Stimulated activated CD8-positive, alpha-beta memory T cell treated with anti-CD3 and anti-CD28 coated beads, Interleukin-4, amount 100 ng/mL, for 1 hour (primary cell): ENCODE measurements at regions not wholly inside any gene's neighbourhood (a gene's known extent, or its start where the extent isn't known, plus 50 kb on each side); places are given as distances from the start of the nearest gene placed in this dataset.

ENCODE experiments used
- DNase-seq, 2 donors: peaks; one replicate each; pipeline ENCODE4 v3.0.0-alpha.2; 2020; ENCODE audit warnings: low read depth in 2 of 2, low spot score in 1 of 2

- DNase-seq: no peak
Observed at GRCh38 chr4:138669479-138670315, 345.9 kb upstream of the NOCT start.

- no peak for DNase-seq
Observed at GRCh38 chr4:138668309-138668708, 347.3 kb upstream of the NOCT start.

- DNase-seq: no peak
Observed at GRCh38 chr4:138666366-138666765, 349.2 kb upstream of the NOCT start.

- DNase-seq: no peak
Observed at GRCh38 chr4:138665851-138666250, 349.7 kb upstream of the NOCT start.

DNA sequence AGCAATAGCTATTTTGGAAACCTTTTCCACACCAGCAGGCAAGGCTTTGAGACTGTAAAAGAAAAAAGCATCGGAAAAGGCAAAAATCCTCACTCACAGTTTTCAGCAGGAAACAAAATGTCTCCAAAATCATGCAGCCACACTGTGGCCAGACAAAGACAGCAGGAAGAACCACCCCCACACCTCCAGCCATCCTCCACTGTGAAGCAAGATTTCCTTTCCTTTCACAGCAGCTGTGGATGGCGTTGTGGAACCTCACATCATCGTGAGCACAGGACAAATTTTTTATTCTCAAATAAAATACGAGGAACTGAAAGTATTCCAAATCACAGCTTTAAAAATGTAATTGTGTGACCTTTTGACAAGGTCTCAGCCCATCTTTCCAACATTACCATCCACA lies 351.7 kb upstream of the NOCT start:
- DNase-seq: no peak

DNA sequence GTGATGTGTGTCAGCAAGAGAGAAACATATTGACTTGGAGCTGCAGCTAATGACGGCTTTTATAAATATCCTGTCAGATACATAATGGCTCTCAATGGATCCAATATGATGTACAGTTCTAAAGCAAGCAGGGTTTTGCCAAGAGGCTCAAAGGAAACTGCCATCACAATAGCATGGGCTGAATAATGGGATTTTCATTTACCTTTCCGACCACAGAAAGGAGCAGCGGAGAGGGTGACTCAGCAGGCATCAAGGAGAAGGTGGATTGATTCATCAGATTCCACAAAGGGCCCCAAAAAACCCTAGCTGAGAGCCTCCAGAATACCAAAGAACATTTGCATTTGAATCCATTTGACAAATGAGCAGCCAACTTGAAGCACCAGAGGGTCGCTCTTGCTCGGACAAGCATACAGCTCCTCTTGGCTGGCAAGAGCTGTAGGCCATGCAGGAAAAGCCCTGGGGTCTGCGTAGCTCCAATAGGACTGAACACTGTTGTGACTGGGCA lies 355.7 kb upstream of the NOCT start:
- DNase-seq: no peak

DNA sequence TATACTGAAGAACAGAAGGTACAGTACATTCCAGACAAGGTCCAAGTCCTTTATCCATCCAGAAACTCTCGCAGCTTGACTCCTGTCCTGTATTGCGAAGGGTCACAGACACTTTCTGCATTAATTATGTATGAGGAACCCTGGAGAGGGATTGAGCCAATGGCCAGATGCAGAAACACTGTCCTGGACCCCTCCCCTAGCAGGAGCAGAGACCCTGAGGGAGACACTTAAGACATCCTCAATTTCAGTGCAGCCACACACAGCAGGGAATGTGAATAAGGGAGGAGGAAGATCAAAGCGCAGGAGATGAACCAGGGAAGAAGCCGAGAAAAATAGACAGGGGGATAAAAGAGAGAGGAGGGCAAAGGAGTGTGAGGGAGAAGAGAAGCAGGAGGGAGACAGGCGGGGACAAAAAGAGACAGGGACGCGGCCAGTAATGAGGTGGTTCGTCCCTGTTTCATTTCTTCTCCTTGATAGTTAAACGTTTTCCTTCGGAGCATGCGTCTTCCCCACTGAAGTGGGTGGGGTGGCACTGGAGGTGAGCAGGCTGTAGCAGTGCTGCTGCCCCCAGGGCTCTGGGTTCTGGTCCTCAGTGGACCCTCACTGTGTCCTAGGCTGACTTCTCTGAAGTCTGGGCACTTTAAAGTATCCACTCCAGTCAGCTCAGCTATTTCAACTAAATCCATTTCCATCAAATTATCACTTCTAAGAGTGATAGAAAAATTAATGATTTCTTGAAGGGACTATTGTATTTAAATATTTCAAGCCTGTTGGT lies 356.4 kb upstream of the NOCT start:
- DNase-seq: no peak

DNA sequence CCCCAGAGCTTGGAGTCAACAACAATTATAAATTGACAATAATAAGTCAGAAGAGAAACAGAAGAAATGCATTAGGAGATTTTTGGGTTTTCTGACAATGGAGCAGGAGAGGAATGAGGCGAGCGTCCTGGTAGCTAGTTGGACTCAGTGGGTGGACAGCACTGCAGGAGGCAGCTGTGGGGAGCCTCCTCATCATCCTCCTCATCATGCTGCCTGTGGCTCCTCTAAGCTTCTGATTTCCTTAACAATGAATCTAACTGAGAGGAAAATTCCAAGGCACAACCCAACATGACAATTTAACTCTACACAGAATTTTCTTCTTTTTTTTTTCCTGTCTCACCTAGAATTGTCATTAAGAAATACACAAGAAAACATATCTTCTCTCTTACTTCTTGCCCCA lies 357.1 kb upstream of the NOCT start:
- DNase-seq: no peak

DNA sequence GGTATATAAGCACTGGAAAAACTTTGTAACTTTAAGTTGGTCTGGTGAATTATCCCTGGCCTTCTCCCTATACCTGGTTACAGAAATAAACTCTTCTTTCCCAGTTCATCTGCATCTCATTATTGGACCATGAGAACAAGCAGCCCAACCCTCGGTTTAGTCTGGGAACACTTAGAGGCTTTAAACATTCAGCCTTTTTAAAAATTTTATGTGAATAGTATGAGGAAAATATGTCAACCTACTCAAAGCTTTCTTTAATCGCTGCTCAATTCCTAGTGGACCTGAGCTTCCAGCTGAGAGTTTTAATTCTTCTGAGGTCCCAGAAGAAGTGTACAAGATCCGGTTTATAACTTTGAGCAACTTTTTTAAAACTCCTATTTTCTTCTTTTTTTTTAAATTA lies 358.6 kb upstream of the NOCT start:
- DNase-seq: no peak

DNA sequence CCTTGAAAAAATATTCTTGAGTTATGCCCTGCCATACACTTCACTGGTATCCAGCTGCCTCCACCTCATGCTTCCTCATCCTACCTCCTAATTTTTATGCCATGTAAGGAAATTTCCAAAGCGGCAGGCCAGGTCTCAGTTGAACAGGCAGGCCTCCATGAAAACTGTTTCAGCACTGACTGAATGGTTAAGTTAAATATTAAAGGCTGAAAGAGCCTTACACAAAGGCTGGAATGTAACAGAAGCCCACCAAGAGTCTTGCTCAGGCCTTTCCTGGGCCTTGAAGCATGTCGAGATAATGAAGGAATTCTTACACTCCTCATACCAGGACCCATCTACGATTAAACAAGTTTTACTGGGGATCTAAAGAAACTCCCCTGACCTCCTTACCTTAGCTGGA lies 359.6 kb upstream of the NOCT start:
- DNase-seq: no peak

- DNase-seq: no peak
Observed at GRCh38 chr4:138655286-138655685, 360.3 kb upstream of the NOCT start.

GRCh38 chr4:138650929-138651448 lies 364.6 kb upstream of the NOCT start:
- DNase-seq: no peak

- no peak for DNase-seq
Observed at GRCh38 chr4:138650495-138650894, 365.1 kb upstream of the NOCT start.

- DNase-seq: no peak
Observed at GRCh38 chr4:138647433-138647832, 368.1 kb upstream of the NOCT start.

GRCh38 chr4:138646383-138646782 lies 369.2 kb upstream of the NOCT start:
- no peak for DNase-seq

- DNase-seq: no peak
Observed at GRCh38 chr4:138645289-138645688, 370.3 kb upstream of the NOCT start.

DNA sequence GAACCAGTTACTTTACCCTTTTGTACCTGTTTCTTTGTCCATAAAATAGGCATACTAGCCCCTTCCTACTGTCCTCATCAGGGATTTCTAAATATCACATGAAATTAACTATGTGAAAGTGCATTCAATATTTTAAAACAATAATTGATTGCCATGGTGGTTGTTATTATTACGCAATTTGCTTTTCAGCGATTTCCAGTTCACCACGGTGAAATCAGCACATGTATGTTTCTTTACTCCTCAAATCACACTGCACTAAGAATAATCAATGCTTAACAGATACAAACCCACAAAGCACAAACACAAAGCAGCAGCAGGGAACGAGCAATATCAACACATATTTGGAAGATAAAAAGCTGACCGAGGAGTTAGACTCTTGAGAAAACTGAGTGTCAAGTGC lies 371.3 kb upstream of the NOCT start:
- DNase-seq: no peak

DNA sequence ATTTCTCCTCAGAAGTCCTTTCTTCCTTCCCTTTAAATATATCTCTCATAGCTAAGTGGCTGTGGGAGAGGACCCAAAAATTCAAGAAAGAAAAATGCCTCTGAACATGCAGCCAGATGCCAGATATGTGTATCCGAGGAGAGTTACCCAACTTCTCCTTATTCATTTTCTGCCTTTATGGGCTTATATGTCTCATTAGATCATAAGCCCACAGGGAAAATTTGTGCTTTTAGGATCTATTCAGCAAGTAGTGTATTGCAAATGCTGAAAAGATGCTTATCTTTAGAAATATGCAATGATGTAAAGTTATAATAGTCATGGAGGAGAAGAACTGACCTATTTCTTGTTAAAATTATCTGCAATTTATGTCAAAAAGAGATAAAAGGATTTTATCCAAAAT lies 371.8 kb upstream of the NOCT start:
- DNase-seq: no peak

DNA sequence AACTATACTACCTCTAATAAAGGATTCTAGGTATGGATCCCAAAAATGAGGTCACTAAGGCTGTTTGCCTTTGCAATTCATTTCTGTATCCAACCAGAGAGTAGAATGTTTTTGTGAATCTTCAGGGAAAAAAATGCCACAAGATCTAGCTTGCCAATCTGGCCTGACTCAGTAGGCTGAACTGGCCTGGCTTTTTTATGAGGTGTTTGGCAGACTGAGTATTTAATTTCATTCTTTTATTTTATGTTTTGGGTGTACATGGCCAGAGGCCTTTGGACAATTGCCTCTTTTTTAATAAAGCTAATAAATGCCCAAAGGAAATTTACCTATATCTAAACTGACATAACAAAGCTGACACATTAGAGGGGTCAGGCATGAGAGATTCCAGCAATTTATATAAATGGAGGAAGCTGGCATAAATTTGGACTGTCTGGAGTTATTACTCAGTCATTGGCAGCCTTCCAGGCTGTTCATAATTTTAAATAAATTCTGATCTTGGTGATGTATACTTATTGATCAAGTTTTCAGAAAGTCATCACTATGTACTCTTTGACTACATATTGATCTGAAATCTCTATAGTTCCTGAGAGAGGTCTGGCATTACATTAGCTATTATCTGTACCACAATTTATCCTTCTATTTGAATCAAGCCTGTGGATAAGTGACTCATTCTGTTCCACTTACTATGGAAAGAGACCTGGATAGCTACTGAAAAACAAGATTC lies 376.4 kb upstream of the NOCT start:
- no peak for DNase-seq

DNA sequence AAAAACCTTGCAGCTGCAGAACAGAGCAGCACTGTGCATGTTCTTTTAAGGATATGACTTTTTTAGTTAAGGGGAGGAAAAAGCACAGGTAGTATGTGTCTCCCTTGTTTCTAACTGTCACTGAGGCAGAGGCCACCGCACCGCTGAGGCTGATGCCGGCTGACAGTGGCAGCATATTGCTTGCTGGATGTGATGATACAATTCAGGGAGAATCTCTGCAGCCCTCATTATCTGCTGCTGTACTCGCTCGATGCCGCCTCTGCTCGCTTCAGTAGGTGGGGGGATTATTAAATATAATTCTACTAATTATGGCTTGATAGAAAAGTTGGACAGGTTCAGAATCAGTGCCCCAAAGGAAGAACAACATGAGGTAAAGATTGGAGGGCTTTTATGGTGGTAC lies 378.8 kb upstream of the NOCT start:
- DNase-seq: no peak

GRCh38 chr4:138634915-138635314 lies 380.7 kb upstream of the NOCT start:
- no peak for DNase-seq

DNA sequence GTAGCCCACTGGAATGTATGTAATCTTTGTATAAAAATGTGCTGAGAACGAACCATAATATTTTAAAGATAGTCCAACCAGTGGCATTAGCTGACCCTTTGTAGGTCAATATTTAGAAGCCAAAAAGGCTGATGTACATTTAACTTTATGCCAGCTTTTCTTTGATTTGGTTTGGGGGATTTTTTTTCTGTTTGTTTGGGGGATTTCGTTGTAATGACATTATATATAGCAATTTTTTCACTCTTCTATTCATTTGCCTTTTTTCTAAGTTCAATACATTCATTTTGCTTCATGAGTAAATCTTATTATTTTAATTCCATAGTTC lies 382.0 kb upstream of the NOCT start:
- no peak for DNase-seq
